ENCODE measurements at regions not wholly inside any gene's neighbourhood (a gene's known extent, or its start where the extent isn't known, plus 50 kb on each side); places are given as distances from the start of the nearest gene placed in this dataset.

DNA sequence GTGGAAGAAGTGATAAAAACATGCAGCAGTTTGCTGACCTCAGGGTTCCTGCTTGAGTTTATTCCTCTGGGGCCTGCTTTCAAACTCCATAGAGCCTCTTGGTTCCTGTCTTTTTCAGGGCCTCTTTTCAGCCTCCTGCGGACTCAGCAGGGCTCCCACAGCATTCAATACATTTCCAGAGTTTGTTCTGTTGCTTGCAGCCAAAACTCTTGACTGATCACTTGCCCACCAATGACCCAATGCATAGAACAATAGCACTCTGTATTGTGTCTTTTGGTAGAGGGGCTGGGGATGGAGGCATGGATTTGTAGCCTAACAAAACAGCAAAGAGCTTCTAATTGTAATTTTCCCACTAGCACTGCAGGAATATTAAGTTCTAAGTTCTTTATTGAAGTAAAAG, 50.8 kb upstream of the CREB5 start:
- DNase-seq (ENCODE audit: low spot score) = peak; percentile 21

DNA sequence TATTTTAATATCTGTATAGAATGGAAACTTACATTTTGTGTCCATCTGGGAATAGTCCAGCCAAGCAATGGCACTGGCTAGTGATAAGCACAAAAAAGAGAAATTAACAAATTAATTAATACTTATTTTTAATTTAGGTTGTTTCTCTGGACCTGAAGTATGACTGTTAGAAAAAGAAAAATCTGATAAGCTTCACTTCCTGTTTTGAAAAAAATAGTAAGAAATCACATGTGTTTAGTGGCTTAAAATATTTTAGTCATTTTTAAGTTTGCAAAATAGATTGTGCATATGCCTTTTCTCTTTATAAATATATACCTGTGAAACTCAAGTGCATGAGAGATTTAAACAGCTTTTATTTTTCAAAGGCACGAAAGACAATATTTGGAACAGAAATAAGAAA, 50.1 kb upstream of the CREB5 start:
- no peak for DNase-seq (ENCODE audit: low spot score)
